Inferior parietal cortex (tissue), 1 donor: ENCODE measurements at regions not wholly inside any gene's neighbourhood (a gene's known extent, or its start where the extent isn't known, plus 50 kb on each side); places are given as distances from the start of the nearest gene placed in this dataset.
"Not testable (repeated sequence)": the region's sequence is repeated elsewhere in the genome, so short reads cannot be mapped to it uniquely, and the experiment has no call there.

Source experiments
- DNase-seq: peaks from one replicate; pipeline ENCODE4 v3.0.0-alpha.2; 2016; ENCODE audit errors: extremely low spot score

GRCh38 chr2:57156231-57156924 is 890.2 kb upstream of the VRK2 start:
- no peak for DNase-seq

- DNase-seq = no peak
Observed at GRCh38 chr2:57160976-57161375, 885.6 kb upstream of the VRK2 start.

DNA sequence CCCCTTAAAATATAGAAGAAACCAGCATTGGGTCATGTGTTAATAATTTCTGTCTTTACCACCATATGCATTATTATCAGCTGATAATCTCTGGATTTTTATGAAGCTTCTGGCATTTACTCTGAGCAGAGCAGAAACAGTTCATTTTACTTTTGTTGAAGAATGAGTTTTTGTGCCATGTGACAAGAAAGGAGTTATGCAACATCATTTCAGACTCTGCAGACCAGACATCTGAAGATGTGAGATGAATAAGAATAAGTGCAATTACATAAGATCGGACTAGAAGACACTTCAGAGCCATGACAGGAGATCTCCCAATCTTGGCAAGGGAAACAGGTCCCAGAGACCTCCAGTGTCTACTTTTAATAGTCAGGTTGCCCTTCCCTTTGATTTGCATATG is 869.4 kb upstream of the VRK2 start:
- DNase-seq = peak; percentile 8

DNA sequence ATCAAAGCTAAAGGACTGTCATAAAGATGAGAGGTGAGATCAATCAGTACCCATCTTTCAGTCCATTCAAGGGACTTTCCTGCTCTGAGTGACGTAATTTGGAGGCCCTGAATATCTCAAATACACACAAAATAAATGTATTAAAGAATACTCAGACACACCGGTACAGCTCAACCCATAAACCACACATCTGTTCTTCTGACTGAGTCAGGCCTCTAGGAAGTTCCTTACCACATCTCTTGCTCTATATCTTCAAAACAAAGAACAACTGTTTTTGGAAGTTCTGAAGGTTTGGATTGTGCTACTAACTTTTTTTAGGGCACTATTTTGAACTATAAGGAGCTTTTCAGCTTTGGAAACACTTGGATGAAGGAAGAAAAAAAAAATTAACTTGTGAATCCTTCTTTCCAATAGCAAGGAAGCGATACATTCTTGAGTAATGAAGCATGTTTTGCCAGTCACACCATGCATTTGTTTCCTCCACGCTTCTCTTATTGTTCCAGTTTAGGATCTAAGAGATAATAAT is 866.5 kb upstream of the VRK2 start:
- no peak for DNase-seq

- DNase-seq = no peak
Observed at GRCh38 chr2:57180678-57181077, 865.9 kb upstream of the VRK2 start.

GRCh38 chr2:57181315-57182038 is 865.1 kb upstream of the VRK2 start:
- DNase-seq = no peak

DNA sequence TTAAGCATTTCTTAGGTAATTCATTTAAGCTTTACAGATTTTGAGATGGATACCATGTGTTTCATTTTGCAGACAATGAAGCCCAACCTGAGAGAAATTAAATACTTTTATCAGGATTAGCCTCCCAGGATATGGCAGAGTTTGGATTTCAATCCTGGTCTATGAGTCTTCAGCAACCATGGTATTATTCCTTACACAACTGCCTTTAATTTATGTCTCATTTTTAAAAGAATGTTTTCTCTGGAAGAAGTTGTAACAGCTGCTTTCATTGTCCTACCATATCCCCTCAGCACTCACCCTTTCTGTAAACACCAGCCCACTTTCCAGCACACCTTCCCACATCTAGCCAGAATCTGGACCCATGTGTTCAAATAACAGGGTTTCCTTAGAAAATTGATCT is 863.7 kb upstream of the VRK2 start:
- DNase-seq = no peak

- no peak for DNase-seq
Observed at GRCh38 chr2:57185568-57185967, 861.0 kb upstream of the VRK2 start.

DNA sequence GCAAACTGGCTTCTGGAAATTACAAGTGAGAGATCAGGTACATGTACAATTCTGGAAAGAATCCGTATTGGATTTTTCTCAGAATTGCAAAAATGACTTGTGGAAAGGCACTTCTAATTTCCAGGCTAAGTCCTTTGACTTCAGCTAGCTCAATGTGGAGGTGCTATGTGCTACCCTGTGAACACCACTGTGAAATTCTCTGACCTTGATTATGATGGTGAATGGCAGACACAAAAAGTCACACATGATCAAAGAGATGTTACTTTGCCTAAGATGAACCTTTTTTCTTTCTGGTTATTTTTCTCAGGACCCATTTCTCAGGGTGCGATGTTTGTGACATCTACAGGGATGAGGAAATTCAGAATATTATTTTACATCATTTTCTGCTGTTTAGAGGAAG is 856.6 kb upstream of the VRK2 start:
- DNase-seq = no peak

- DNase-seq = no peak
Observed at GRCh38 chr2:57199663-57200062, 846.9 kb upstream of the VRK2 start.

DNA sequence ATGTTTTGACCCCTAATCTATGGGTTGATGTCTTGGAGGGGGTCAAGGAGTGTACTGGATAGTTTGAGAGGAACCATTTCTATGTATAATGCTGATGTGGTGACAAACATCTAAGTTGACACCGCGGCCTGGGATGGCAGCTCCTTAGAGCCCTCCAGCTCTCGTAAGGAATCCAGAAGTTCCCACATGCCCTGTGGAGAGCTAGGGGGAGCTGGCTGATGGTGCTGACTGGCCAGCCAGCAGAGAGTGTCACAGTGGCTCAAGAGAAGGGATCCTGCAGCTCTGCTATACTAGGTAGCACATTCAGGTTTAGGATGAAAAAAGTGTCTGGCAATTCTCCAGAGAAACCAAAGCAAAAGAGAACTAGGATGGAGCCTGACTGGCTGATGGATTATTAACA is 842.2 kb upstream of the VRK2 start:
- no peak for DNase-seq

DNA sequence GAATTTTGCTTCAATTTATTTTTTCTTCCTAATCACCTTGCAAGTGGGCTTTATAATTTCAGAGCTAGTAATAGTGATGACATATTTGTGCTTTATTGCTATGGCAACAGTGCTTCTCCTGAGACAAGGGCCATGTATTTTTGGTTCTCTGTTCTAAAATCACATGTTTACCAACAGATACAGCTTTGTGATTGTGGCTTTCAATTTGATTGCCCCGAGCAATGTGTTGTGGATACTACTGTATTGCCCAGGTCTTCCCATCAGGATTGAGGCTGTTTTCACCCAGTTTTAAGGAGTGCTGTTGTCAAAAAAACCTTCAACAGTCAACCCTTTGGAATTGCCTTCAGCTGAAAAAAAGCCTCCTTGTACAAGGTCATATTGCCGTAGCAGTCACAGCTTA is 841.4 kb upstream of the VRK2 start:
- DNase-seq = no peak

DNA sequence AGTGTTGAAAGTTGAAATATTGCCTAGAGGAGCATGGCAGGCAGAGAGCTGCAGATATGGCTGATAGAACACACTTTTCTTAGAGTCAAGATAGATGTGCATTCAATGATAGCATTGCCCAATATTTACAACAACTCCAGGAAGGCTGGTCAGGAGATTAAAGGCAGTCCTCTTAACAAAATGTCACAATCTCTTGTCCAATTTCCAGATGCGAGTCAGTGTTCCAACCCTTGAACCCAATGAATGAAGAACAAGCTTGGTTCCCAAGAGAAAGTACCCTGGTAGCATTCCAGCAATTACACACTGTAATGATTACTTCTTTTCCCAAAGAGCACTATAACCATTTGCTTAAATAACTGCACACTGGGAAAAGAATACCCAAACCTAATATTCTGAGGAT is 839.4 kb upstream of the VRK2 start:
- no peak for DNase-seq

DNA sequence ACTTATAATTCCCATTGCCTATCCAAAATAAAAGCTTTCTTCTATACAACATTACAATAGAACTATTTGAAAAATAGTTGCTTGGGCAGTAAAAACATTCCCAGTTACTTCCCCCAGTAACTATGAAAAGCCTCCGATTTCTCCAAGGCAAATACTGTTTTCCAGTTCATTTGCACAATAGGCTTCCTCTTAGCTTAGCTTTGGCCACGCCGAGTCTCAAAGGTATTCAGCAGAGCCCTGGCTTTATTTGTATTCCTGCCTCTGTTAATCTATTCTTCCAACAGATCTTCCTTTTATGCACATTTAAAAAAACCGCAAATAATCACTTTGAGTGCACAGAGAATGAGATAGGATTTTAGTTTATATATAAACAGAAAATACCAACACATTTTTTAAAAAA is 836.8 kb upstream of the VRK2 start:
- DNase-seq = no peak

- no peak for DNase-seq
Observed at GRCh38 chr2:57210855-57211254, 835.8 kb upstream of the VRK2 start.

DNA sequence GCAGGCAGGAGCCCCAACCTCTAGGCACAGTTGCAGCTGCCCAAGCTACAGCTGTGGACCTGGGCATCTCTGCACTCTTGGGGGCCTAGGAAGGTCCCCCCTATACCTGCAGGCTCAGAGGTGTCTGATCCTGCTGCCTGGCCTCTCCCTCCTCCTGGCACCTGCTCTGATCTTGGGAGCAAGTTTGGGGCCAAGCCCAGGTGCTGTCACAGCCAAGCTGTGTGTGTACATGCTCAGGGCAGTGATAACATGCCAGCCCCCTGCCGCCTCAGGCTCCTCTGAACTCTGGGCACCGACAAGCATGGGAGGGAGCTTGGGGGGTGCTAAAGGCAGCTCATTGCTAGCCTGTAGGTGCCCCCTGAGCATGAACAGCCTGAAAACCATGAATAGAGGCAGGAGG is 829.6 kb upstream of the VRK2 start:
- no peak for DNase-seq

- no peak for DNase-seq
Observed at GRCh38 chr2:57218206-57218605, 828.4 kb upstream of the VRK2 start.

DNA sequence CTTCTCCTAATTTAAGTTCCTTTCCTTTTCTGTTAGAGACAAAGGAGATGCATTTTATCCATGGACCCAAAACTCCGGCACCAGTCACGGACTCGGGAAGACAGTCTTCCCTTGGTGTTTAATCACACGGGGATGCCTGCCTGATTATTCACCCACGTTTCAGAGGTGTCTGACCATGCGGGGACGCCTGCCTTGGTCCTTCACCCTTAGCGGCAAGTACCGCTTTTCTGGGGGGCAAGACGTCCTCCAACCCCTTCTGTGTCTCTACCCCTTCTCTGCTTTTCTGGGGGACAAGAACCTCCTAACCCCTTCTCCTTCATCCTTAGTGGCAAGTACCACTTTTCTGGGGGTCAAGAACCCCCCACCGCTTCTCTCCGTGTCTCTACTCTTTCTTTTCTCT is 816.9 kb upstream of the VRK2 start:
- DNase-seq = not testable (repeated sequence)

- DNase-seq = not testable (repeated sequence)
Observed at GRCh38 chr2:57232341-57232740, 814.3 kb upstream of the VRK2 start.

GRCh38 chr2:57251495-57251894 is 795.1 kb upstream of the VRK2 start:
- not testable (repeated sequence) for DNase-seq

DNA sequence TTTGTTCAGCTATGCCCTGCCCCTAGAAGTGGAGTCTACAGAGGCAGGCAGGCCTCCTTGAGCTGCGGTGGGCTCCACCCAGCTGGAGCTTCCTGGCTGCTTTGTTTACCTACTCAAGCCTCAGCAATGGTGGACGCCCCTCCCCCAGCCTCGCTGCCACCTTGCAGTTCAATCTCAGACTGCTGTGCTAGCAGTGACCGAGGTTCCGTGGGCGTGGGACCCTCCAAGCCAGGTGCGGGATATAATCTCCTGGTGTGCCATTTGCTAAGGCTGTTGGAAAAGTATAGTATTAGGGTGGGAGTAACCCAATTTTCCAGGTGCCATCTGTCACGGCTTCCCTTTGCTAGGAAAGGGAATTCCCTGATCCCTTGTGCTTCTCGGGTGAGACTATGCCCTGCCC is 770.2 kb upstream of the VRK2 start:
- not testable (repeated sequence) for DNase-seq

GRCh38 chr2:57278451-57278850 is 768.2 kb upstream of the VRK2 start:
- DNase-seq = no peak

DNA sequence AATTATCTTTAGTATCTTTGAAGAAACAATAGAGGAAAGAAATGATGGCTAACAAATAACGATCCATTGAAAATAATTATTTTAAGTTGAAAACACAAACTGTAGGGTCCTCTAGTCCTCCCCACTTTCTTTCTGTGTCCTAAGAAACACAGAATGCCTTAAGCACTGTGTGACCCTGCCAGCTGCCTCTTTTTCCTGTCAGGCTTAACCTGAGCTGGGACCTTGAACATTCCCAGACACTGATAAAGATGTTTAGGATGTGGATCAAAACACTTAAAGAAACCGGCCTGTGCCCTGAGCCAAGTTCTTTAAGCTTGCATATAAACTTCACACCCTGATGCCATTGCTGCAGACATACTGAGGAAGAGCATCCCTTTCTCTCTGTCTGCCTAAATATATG is 755.4 kb upstream of the VRK2 start:
- no peak for DNase-seq
